GM12865 (cell line): ENCODE measurements at regions not wholly inside any gene's neighbourhood (a gene's known extent, or its start where the extent isn't known, plus 50 kb on each side); places are given as distances from the start of the nearest gene placed in this dataset.

Experiments
- DNase-seq: peaks from one replicate; pipeline ENCODE4 v3.0.0; 2010; ENCODE audit warnings: low read depth
- H3K4me3 ChIP-seq: 2 replicates; pipeline ENCODE4 v1.5.1; 2011; ENCODE audit warnings: mild to moderate bottlenecking, low read depth, low read length, control low read depth
- CTCF ChIP-seq: IDR thresholded peaks from 2 replicates; pipeline ENCODE4 v1.5.1; 2011; ENCODE audit warnings: low read length, control low read depth, low read depth, inconsistent platforms; ENCODE audit not compliant: insufficient read depth; ENCODE audit errors: missing control alignments

- DNase-seq = no peak
- H3K4me3 ChIP-seq = no peak overlapping the region
- TF ChIP-seq CTCF = no peak
Measured at GRCh38 chr1:221856228-221857093, 114.6 kb upstream of the DUSP10 start.

GRCh38 chr1:221855156-221855555 is 113.3 kb upstream of the DUSP10 start:
- H3K4me3 ChIP-seq = no peak overlapping the region
- no peak for DNase-seq
- no peak for TF ChIP-seq CTCF

- no peak overlapping the region for H3K4me3 ChIP-seq
- DNase-seq = no peak
- TF ChIP-seq CTCF = no peak
Measured at GRCh38 chr1:221851336-221851735, 109.4 kb upstream of the DUSP10 start.

- no peak overlapping the region for H3K4me3 ChIP-seq
- TF ChIP-seq CTCF = no peak
- DNase-seq = no peak
Measured at GRCh38 chr1:221850470-221851187, 108.7 kb upstream of the DUSP10 start.

GRCh38 chr1:221849897-221850296 is 108.0 kb upstream of the DUSP10 start:
- no peak for TF ChIP-seq CTCF
- H3K4me3 ChIP-seq = no peak overlapping the region
- no peak for DNase-seq

GRCh38 chr1:221849110-221849509 is 107.2 kb upstream of the DUSP10 start:
- DNase-seq = no peak
- no peak for TF ChIP-seq CTCF
- H3K4me3 ChIP-seq = no peak overlapping the region
